ENCODE measurements at regions not wholly inside any gene's neighbourhood (a gene's known extent, or its start where the extent isn't known, plus 50 kb on each side); places are given as distances from the start of the nearest gene placed in this dataset.

DNA sequence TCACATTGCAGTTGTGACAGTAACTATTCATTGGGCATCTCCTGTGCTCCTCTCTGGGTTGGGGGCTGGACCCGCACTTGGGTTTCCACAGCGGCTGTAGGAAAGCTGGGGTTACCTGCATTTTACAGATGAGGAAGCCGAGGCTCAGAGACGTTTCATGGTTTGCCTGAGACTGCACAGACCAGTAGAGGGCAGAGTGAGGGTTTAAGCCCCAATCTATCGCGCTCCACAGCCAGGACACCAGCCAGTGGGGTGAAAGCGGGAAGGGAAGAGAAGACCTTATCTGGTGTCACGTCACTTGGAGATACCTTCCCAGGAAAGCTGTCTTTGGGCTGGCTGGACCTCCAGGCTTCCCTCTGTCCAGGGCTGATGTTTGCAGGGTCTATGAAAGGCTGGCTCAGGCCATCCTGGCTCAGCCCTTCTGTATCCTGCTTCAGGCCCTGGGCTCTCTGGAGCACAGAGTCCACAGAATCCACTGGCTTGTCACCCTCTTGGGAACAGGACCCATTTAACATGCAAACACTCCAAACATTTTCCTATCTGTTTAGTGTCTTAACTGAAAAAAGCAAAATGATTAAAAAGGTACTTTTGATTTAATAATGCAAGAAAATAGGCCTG, 167.7 kb downstream of the EMX2 start:
- Histone ChIP-seq H3K4me1 (ENCODE audit: low read depth, poor library complexity, severe bottlenecking) (no peaks in the 10 kb centered on the region), H2AFZ (ENCODE audit: low read depth) (no peak overlapping the region), H3K4me2 (no peak overlapping the region), H3K9ac (no peak overlapping the region), H4K20me1 (ENCODE audit: insufficient read depth) (no peaks in the 10 kb centered on the region), H3K27me3 (ENCODE audit: insufficient read depth, low read depth) (no peaks in the 10 kb centered on the region), H3K36me3 (ENCODE audit: insufficient read depth) (no peaks in the 10 kb centered on the region), H3K79me2 (ENCODE audit: insufficient read depth, low read depth) (no peaks in the 10 kb centered on the region), H3K4me3 (IDR thresholded peaks at IDR 0.05; ENCODE audit: insufficient read depth, low read depth, low read length) (no peak overlapping the region), H3K27ac (no peak overlapping the region)
- TF ChIP-seq, protein P1, sequence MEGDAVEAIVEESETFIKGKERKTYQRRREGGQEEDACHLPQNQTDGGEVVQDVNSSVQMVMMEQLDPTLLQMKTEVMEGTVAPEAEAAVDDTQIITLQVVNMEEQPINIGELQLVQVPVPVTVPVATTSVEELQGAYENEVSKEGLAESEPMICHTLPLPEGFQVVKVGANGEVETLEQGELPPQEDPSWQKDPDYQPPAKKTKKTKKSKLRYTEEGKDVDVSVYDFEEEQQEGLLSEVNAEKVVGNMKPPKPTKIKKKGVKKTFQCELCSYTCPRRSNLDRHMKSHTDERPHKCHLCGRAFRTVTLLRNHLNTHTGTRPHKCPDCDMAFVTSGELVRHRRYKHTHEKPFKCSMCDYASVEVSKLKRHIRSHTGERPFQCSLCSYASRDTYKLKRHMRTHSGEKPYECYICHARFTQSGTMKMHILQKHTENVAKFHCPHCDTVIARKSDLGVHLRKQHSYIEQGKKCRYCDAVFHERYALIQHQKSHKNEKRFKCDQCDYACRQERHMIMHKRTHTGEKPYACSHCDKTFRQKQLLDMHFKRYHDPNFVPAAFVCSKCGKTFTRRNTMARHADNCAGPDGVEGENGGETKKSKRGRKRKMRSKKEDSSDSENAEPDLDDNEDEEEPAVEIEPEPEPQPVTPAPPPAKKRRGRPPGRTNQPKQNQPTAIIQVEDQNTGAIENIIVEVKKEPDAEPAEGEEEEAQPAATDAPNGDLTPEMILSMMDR (conservative IDR thresholded peaks at IDR 0.05; ENCODE audit: low read depth, low read length): no peak

DNA sequence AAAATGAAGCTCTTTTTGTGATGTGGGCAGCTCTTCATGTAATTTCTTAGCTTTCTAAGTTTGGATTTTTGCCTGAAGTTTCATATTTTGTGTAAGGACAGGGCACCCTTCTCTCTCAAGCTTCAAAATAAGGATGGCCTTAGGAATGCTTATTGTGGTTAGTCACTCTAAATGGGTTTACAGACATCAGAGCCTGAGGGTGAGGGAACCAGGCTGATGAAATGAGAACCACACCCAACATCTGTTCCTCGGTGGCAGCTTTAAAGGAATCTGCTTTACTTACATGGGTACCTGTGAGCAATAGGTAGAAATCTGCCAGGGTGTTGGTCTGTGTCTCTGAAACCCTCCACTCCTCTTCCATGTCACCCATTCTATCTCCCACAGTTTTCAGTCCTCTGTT, 174.3 kb downstream of the EMX2 start:
- Histone ChIP-seq H3K4me2 (no peak overlapping the region), H3K36me3 (ENCODE audit: insufficient read depth) (no peaks in the 10 kb centered on the region), H3K79me2 (ENCODE audit: insufficient read depth, low read depth) (no peaks in the 10 kb centered on the region), H3K4me3 (IDR thresholded peaks at IDR 0.05; ENCODE audit: insufficient read depth, low read depth, low read length) (no peak overlapping the region), H3K27me3 (ENCODE audit: insufficient read depth, low read depth) (no peaks in the 10 kb centered on the region), H3K4me1 (ENCODE audit: low read depth, poor library complexity, severe bottlenecking) (no peaks in the 10 kb centered on the region), H4K20me1 (ENCODE audit: insufficient read depth) (no peaks in the 10 kb centered on the region), H2AFZ (ENCODE audit: low read depth) (no peak overlapping the region), H3K27ac (no peak overlapping the region), H3K9ac (no peak overlapping the region)
- TF ChIP-seq, protein P1 (conservative IDR thresholded peaks at IDR 0.05; ENCODE audit: low read depth, low read length): no peak

DNA sequence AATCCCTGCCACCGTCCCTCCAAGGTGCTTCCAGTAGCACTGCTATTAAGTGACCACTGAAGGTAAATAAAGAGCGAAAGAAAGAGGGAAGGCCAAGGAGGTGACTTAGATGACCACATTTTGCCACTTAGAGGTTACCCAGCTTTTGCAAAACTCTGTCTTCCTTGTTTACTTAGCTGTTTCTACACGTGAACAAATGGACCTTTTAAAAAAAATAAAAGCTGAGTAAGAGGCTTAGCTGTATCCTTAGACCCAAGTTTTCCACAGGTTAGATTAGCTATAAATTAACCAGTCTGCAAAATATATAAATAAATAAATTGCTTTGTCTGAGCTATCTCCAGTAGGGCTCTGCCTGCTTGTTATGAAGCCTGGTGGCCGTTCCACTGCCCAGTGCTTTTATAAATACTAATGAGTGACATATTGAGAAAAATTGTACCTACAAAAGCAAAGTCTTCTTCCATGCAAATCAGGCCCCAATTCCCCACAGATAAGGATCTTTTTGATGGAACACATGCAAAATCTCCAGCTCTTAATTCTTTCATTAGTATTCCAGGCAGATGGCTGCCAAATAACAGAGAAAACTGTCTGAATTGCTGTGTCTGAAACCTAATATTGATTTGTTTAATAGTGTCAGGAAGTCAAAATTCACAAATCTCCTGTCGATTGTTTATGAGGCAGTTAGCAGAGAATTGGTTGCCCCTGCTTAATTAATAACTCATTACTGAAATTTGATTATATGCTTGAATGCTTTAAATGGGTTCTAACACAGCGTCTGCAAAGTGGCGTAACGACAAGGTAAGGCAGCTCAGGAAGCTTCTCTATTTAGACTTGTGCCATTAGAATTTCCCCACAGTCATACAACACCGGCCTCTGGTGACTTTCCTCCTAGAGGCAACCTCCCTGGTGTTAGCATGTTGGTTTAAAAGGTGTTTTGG, 176.7 kb downstream of the EMX2 start:
- no peak overlapping the region for H3K9ac ChIP-seq
- TF ChIP-seq, protein P1 (conservative IDR thresholded peaks at IDR 0.05; ENCODE audit: low read depth, low read length): no peak

DNA sequence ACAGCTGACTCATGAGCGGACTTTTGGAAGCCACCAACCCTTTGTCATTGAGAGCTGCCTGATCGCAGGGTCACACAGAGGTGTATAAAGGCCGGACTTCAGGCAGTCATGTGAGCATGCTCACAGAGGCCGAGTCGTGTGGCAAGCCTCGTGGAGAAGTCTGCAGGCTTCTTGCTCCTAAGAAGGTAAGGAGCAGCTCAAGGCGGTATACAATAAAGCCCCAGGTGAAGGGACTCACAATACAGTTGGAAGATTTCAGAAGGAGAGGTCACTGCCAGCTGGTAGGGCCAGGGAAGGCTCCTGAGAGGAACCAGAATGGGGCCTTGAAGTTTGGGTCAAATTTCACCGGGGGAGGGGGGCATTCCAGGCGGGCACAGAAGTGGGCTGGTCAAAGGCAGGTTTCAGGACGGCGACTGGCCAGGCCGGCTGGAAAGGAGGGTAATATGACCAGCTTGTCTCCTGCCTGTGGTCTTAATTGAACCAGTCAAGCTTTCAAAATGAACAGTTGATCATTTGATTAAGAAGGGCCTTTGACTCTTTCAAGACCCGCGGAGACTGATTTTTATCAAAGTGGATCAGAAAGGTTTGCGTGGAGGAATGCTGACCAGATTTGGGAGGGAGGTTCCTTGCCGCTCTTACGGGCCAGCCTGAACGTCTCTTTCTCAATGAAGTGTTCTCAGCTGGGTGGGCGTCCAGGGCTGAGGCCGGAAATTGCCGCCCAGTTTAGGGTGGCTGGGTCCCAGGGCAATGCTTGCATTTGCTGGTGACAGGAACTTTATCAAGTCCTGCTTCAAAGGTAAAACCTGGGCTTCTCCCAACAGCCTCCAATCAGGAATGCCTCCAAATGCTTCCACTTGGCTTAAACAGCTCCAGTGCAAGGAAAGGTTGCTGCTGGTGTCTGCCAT, 178.6 kb downstream of the EMX2 start:
- H3K27ac ChIP-seq: no peak overlapping the region
- H3K4me1 ChIP-seq (ENCODE audit: low read depth, poor library complexity, severe bottlenecking): no peaks in the 10 kb centered on the region
- no peak overlapping the region for H2AFZ ChIP-seq (ENCODE audit: low read depth)
- H4K20me1 ChIP-seq (ENCODE audit: insufficient read depth): no peaks in the 10 kb centered on the region
- TF ChIP-seq, protein P1 (conservative IDR thresholded peaks at IDR 0.05; ENCODE audit: low read depth, low read length): no peak
- no peaks in the 10 kb centered on the region for H3K27me3 ChIP-seq (ENCODE audit: insufficient read depth, low read depth)
- no peaks in the 10 kb centered on the region for H3K36me3 ChIP-seq (ENCODE audit: insufficient read depth)
- no peak overlapping the region for H3K4me2 ChIP-seq
- no peak overlapping the region for H3K9ac ChIP-seq
- H3K79me2 ChIP-seq (ENCODE audit: insufficient read depth, low read depth): no peaks in the 10 kb centered on the region
- H3K4me3 ChIP-seq (IDR thresholded peaks at IDR 0.05; ENCODE audit: insufficient read depth, low read depth, low read length): no peak overlapping the region

More for the DNA sequence above, 176.7 kb downstream of the EMX2 start:
- Histone ChIP-seq H3K4me3 (IDR thresholded peaks at IDR 0.05; ENCODE audit: insufficient read depth, low read depth, low read length) (no peak overlapping the region), H3K27ac (no peak overlapping the region), H3K36me3 (ENCODE audit: insufficient read depth) (no peaks in the 10 kb centered on the region), H3K27me3 (ENCODE audit: insufficient read depth, low read depth) (no peaks in the 10 kb centered on the region), H3K4me1 (ENCODE audit: low read depth, poor library complexity, severe bottlenecking) (no peaks in the 10 kb centered on the region), H2AFZ (ENCODE audit: low read depth) (no peak overlapping the region), H3K4me2 (no peak overlapping the region), H3K79me2 (ENCODE audit: insufficient read depth, low read depth) (no peaks in the 10 kb centered on the region), H4K20me1 (ENCODE audit: insufficient read depth) (no peaks in the 10 kb centered on the region)

Measured in KMS-11 (cell line).